Calu3 (cell line): ENCODE measurements at regions not wholly inside any gene's neighbourhood (a gene's known extent, or its start where the extent isn't known, plus 50 kb on each side); places are given as distances from the start of the nearest gene placed in this dataset.

Experiments used
- BruUV-seq: library from RNA; stranded (reverse); fragments of 400-500 nt; replicated peaks from 2 replicates; lab custom pipeline; 2021; lab: Mats Ljungman, UMichigan
- CTCF ChIA-PET: fragments of 300-600 bp; sonication (Branson Sonifier 250); formaldehyde crosslinking; loops from one replicate; lab custom pipeline; 2022; ENCODE audit warnings: antibody characterized with exemption; lab: Charles Lee
- DNase-seq: peaks from one replicate; pipeline ENCODE4 v3.0.0; 2022
- H3K27ac Mint-ChIP-seq: one replicate; pipeline ENCODE4 v1.8.0; 2022; ENCODE audit warnings: mixed read lengths; ENCODE audit not compliant: unreplicated experiment
- H3K27me3 Mint-ChIP-seq: one replicate; pipeline ENCODE4 v1.8.0; 2022; ENCODE audit warnings: mixed read lengths; ENCODE audit not compliant: unreplicated experiment
- H3K36me3 Mint-ChIP-seq: one replicate; pipeline ENCODE4 v1.8.0; 2022; ENCODE audit warnings: mild to moderate bottlenecking, moderate library complexity, mixed read lengths; ENCODE audit not compliant: insufficient read depth, unreplicated experiment
- H3K4me1 Mint-ChIP-seq: one replicate; pipeline ENCODE4 v1.8.0; 2022; ENCODE audit warnings: mild to moderate bottlenecking, low read depth, mixed read lengths; ENCODE audit not compliant: unreplicated experiment
- H3K4me3 Mint-ChIP-seq: one replicate; pipeline ENCODE4 v1.8.0; 2022; ENCODE audit warnings: mild to moderate bottlenecking, low read depth, moderate library complexity, mixed read lengths; ENCODE audit not compliant: unreplicated experiment
- H3K9me3 Mint-ChIP-seq: one replicate; pipeline ENCODE4 v1.8.0; 2022; ENCODE audit warnings: low read depth, mixed read lengths; ENCODE audit not compliant: unreplicated experiment
- intact Hi-C: fragments of 100-400 bp; cut with micrococcal nuclease; formaldehyde crosslinking; loops from one replicate; pipeline ENCODE4 v1.10.0; 2022; ENCODE audit not compliant: unreplicated experiment
- TF ChIP-seq, protein P1 (sequence below): fragments of 200-600 bp; IDR thresholded peaks from one replicate; pipeline ENCODE4 v1.8.0; 2022; ENCODE audit warnings: antibody characterized with exemption; ENCODE audit not compliant: unreplicated experiment

GRCh38 chr2:106709229-106709628 lies 176.7 kb downstream of the ST6GAL2 start:
- Mint-ChIP-seq H3K4me3 (no peak overlapping the region), H3K36me3 (no peaks in the 10 kb centered on the region), H3K4me1 (no peaks in the 10 kb centered on the region), H3K27me3 (no peaks in the 10 kb centered on the region), H3K9me3 (peaks cover 9% of the 10 kb centered on the region), H3K27ac (no peak overlapping the region)
- TF ChIP-seq, protein P1, sequence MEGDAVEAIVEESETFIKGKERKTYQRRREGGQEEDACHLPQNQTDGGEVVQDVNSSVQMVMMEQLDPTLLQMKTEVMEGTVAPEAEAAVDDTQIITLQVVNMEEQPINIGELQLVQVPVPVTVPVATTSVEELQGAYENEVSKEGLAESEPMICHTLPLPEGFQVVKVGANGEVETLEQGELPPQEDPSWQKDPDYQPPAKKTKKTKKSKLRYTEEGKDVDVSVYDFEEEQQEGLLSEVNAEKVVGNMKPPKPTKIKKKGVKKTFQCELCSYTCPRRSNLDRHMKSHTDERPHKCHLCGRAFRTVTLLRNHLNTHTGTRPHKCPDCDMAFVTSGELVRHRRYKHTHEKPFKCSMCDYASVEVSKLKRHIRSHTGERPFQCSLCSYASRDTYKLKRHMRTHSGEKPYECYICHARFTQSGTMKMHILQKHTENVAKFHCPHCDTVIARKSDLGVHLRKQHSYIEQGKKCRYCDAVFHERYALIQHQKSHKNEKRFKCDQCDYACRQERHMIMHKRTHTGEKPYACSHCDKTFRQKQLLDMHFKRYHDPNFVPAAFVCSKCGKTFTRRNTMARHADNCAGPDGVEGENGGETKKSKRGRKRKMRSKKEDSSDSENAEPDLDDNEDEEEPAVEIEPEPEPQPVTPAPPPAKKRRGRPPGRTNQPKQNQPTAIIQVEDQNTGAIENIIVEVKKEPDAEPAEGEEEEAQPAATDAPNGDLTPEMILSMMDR, result no peak
- no peak for DNase-seq
- CTCF ChIA-PET, result no interaction called here
- intact Hi-C loops, result no loop called here
- BruUV-seq, result no TSS peak

DNA sequence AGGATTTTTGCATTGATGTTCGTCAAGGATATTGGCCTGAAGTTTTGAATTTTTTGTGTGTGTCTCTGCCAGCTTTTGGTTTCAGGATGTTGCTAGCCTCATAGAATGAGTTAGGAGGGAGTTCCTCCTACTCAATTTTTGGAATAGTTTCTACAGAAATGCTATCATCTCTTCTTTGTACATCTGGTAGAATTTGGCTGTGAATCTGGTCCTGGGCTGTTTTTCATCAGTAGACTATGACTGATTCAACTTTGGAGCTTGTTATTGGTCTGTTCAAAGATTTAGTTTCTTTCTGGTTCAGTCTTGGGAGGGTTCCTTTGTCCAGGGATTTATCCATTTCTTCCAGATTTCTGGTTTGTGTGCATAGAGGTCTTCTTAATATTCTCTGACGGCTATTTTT lies 166.7 kb downstream of the ST6GAL2 start:
- Mint-ChIP-seq H3K9me3 (peaks cover 22% of the 10 kb centered on the region), H3K36me3 (no peaks in the 10 kb centered on the region), H3K27ac (no peak overlapping the region), H3K27me3 (no peaks in the 10 kb centered on the region), H3K4me1 (no peaks in the 10 kb centered on the region), H3K4me3 (no peak overlapping the region)
- CTCF ChIA-PET, result no interaction called here
- no TSS peak for BruUV-seq
- DNase-seq, result no peak
- intact Hi-C loops, result no loop called here
- TF ChIP-seq, protein P1, result no peak

DNA sequence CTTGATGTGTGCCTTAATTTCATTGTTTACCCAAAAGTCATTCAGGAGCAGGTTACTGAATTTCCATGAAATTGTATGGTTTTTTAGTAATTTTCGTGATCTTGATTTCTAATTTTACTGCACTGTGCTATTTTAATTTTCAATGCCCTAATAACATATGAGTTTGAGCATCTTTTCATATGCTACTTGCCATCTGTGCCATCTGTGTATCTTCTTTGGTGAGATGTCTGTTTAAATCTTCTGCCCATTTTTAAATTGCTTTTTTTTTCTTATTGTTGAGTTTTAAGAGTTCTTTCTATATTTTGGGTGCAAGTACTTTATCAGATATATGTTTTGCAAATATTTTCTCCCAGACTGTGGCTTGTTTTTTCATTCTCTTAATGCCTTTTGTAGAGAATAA lies 165.9 kb downstream of the ST6GAL2 start:
- BruUV-seq, result no TSS peak
- H3K4me1 Mint-ChIP-seq, result no peaks in the 10 kb centered on the region
- no peaks in the 10 kb centered on the region for H3K27me3 Mint-ChIP-seq
- CTCF ChIA-PET, result no interaction called here
- TF ChIP-seq, protein P1, result no peak
- DNase-seq, result no peak
- H3K27ac Mint-ChIP-seq, result no peak overlapping the region
- H3K36me3 Mint-ChIP-seq, result no peaks in the 10 kb centered on the region
- peaks cover 25% of the 10 kb centered on the region for H3K9me3 Mint-ChIP-seq
- intact Hi-C loops, result no loop called here
- H3K4me3 Mint-ChIP-seq, result no peak overlapping the region

DNA sequence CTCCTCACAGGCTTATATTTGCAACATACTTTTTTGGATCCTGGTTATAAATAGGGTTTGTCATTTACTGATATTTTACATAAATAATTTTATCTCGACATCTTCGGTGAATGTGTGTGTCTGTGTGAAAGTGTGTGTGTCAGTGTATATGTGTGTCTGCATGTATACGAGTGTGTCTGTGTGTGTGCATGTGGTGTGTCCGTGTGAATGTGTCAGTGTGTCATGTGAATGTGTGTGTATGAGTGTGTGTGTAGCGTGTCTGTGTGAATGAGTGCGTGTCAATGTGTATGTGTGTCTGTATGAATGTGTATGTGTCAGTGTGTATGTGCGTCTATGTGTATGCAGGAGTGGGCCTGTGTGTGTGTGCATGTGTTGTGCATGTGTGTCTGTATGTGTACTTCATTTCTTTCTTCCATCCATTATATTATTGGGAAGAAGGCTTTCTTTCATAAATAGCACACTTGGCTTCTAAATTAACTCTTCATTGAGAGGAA lies 161.6 kb downstream of the ST6GAL2 start:
- CTCF ChIA-PET, result no interaction called here
- intact Hi-C loops, result no loop called here
- BruUV-seq, result no TSS peak
- Mint-ChIP-seq H3K9me3 (peaks cover 24% of the 10 kb centered on the region), H3K4me3 (no peak overlapping the region), H3K4me1 (no peaks in the 10 kb centered on the region), H3K36me3 (no peaks in the 10 kb centered on the region), H3K27me3 (no peaks in the 10 kb centered on the region), H3K27ac (no peak overlapping the region)
- DNase-seq, result no peak
- TF ChIP-seq, protein P1, result no peak
